Endothelial cell (in vitro differentiated cells): ENCODE measurements at regions not wholly inside any gene's neighbourhood (a gene's known extent, or its start where the extent isn't known, plus 50 kb on each side); places are given as distances from the start of the nearest gene placed in this dataset.
"Not testable (repeated sequence)": the region's sequence is repeated elsewhere in the genome, so short reads cannot be mapped to it uniquely, and the experiment has no call there.

ENCODE experiments used
- DNase-seq: peaks from one replicate; pipeline ENCODE4 v3.0.0; 2021; ENCODE audit warnings: low spot score
- H3K27ac Mint-ChIP-seq: one replicate; pipeline ENCODE4 v1.8.0; 2021; ENCODE audit warnings: mixed read lengths, inconsistent platforms; ENCODE audit not compliant: unreplicated experiment
- H3K27me3 Mint-ChIP-seq: one replicate; pipeline ENCODE4 v1.8.0; 2021; ENCODE audit warnings: mild to moderate bottlenecking, moderate library complexity, mixed read lengths, inconsistent platforms; ENCODE audit not compliant: unreplicated experiment
- H3K36me3 Mint-ChIP-seq: one replicate; pipeline ENCODE4 v1.8.0; 2021; ENCODE audit warnings: mild to moderate bottlenecking, low read depth, mixed read lengths, inconsistent platforms; ENCODE audit not compliant: unreplicated experiment
- H3K4me1 Mint-ChIP-seq: one replicate; pipeline ENCODE4 v1.8.0; 2021; ENCODE audit warnings: mild to moderate bottlenecking, mixed read lengths, inconsistent platforms; ENCODE audit not compliant: unreplicated experiment
- H3K4me3 Mint-ChIP-seq: one replicate; pipeline ENCODE4 v1.8.0; 2021; ENCODE audit warnings: mild to moderate bottlenecking, mixed read lengths, inconsistent platforms; ENCODE audit not compliant: unreplicated experiment
- H3K9me3 Mint-ChIP-seq: one replicate; pipeline ENCODE4 v1.8.0; 2021; ENCODE audit warnings: mixed read lengths, inconsistent platforms; ENCODE audit not compliant: unreplicated experiment
- CTCF ChIP-seq: fragments of 200-600 bp; sonication (generic); IDR thresholded peaks from one replicate; pipeline ENCODE4 v1.5.0; 2021; ENCODE audit warnings: antibody characterized with exemption; ENCODE audit not compliant: unreplicated experiment

- no peak for DNase-seq
- Mint-ChIP-seq H3K27me3 (no peaks in the 10 kb centered on the region), H3K4me3 (no peak overlapping the region), H3K36me3 (peaks cover 6% of the 10 kb centered on the region), H3K4me1 (no peaks in the 10 kb centered on the region), H3K27ac (no peak overlapping the region), H3K9me3 (peaks cover 4% of the 10 kb centered on the region)
- TF ChIP-seq CTCF: no peak
Observed at GRCh38 chr2:64931246-64932115, 57.7 kb upstream of the SLC1A4 start.

GRCh38 chr2:64932116-64932370, 57.2 kb upstream of the SLC1A4 start:
- TF ChIP-seq CTCF: no peak
- Mint-ChIP-seq H3K36me3 (peaks cover 5% of the 10 kb centered on the region), H3K9me3 (peaks cover 4% of the 10 kb centered on the region), H3K27ac (no peak overlapping the region), H3K27me3 (no peaks in the 10 kb centered on the region), H3K4me3 (no peak overlapping the region), H3K4me1 (no peaks in the 10 kb centered on the region)
- DNase-seq: no peak

GRCh38 chr2:64932371-64933216, 56.6 kb upstream of the SLC1A4 start:
- no peaks in the 10 kb centered on the region for H3K36me3 Mint-ChIP-seq
- H3K27me3 Mint-ChIP-seq: no peaks in the 10 kb centered on the region
- DNase-seq: no peak
- H3K9me3 Mint-ChIP-seq: no peaks in the 10 kb centered on the region
- no peak for TF ChIP-seq CTCF
- H3K4me3 Mint-ChIP-seq: no peak overlapping the region
- H3K27ac Mint-ChIP-seq: no peak overlapping the region
- no peaks in the 10 kb centered on the region for H3K4me1 Mint-ChIP-seq

GRCh38 chr2:64934530-64934929, 54.7 kb upstream of the SLC1A4 start:
- H3K9me3 Mint-ChIP-seq: no peaks in the 10 kb centered on the region
- no peak for DNase-seq
- TF ChIP-seq CTCF: no peak
- no peaks in the 10 kb centered on the region for H3K27me3 Mint-ChIP-seq
- no peak overlapping the region for H3K4me3 Mint-ChIP-seq
- H3K4me1 Mint-ChIP-seq: peaks cover 7% of the 10 kb centered on the region
- no peaks in the 10 kb centered on the region for H3K36me3 Mint-ChIP-seq
- H3K27ac Mint-ChIP-seq: no peak overlapping the region

- Mint-ChIP-seq H3K4me3 (no peak overlapping the region), H3K36me3 (no peaks in the 10 kb centered on the region), H3K9me3 (no peaks in the 10 kb centered on the region), H3K4me1 (peaks cover 7% of the 10 kb centered on the region), H3K27ac (no peak overlapping the region), H3K27me3 (no peaks in the 10 kb centered on the region)
- DNase-seq: no peak
- no peak for TF ChIP-seq CTCF
Observed at GRCh38 chr2:64936809-64937208, 52.4 kb upstream of the SLC1A4 start.

- not testable (repeated sequence) for H3K36me3 Mint-ChIP-seq, H3K27me3 Mint-ChIP-seq, H3K27ac Mint-ChIP-seq, H3K4me1 Mint-ChIP-seq, DNase-seq, H3K4me3 Mint-ChIP-seq, H3K9me3 Mint-ChIP-seq
Observed at GRCh38 chr2:64937314-64937686, 51.9 kb upstream of the SLC1A4 start.
